ENCODE measurements at regions not wholly inside any gene's neighbourhood (a gene's known extent, or its start where the extent isn't known, plus 50 kb on each side); places are given as distances from the start of the nearest gene placed in this dataset.

- TF ChIP-seq EZH2phosphoT487 (IDR thresholded peaks at IDR 0.05; ENCODE audit: borderline replicate concordance, low read length) (no peak), CTCF (conservative IDR thresholded peaks at IDR 0.05; ENCODE audit: low read depth, low read length) (no peak)
These were observed 64.2 kb upstream of the BCAT1 start for GRCh38 chr12:25013061-25013460.

All from PC-3 (cell line).